DMS53 treated with DMSO at 0.1 percent for 48 hours (cell line): ENCODE measurements at regions not wholly inside any gene's neighbourhood (a gene's known extent, or its start where the extent isn't known, plus 50 kb on each side); places are given as distances from the start of the nearest gene placed in this dataset.
"Not testable (repeated sequence)": the region's sequence is repeated elsewhere in the genome, so short reads cannot be mapped to it uniquely, and the experiment has no call there.

Experiments
- DNase-seq: peaks from one replicate; lab custom pipeline; 2025; ENCODE audit not compliant: unreplicated experiment; lab: John Stamatoyannopoulos, UW

DNA sequence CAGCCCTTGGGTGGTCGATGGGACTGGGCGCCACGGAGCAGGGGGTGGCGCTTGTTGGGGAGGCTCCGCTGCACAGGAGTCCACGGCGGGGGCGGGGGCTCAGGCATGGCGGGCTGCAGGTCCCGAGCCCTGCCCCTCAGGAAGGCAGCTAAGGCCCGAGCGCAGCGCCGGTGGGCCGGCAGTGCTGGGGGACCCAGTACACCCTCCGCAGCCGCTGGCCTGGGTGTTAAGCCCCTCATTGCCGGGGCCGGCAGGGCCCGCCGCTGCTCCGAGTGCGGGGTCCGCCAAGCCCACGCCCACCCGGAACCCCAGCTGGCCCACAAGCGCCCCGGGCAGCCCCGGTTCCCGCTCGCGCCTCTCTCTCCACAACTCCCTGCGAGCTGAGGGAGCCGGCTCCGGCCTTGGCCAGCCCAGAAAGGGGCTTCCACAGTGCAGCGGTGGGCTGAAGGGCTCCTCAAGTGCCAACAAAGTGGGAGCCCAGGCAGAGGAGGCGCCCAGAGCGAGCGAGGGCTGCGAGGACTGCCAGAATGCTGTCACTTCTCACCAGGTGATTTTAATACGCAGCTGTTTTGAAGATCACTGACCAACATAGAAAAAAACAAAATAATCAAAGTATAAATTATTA, 66.1 kb upstream of the NDST4 start:
- DNase-seq: not testable (repeated sequence)

DNA sequence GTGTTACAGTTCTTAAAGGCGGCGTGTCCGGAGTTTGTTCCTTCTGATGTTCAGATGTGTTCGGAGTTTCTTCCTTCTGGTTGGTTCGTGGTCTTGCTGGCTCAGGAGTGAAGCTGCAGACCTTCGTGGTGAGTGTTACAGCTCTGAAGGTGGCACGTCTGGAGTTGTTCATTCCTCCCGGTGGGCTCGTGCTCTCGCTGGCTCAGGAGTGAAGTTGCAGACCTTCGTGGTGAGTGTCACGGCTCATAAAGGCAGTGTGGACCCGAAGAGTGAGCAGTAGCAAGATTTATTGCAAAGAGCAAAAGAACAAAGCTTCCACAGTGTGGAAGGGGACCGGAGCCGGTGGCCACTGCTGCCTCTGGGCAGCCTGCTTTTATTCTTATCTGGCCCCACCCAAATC, 65.3 kb upstream of the NDST4 start:
- DNase-seq: not testable (repeated sequence)

DNA sequence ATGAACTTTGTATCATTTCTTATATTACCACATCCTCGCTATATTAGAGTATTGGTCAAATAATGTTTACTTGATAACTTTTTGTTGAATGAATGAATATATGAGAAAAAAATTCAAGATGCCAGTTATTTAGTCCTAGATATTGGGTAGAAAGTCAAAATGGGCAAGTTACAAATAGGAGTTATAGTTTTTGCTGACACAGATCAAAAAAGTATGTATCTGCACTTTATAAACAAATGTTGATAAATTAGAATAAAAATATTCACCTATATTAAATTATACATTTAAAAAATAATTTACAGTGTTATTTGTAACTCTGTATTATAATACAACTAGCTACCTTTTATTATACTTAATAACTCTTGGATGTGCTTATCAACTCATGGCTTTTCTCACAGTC, 57.8 kb upstream of the NDST4 start:
- DNase-seq: no peak

- no peak for DNase-seq
These were observed 52.1 kb upstream of the NDST4 start for GRCh38 chr4:115165503-115165902.
